Right lobe of liver (tissue), 6 donors: ENCODE measurements at regions not wholly inside any gene's neighbourhood (a gene's known extent, or its start where the extent isn't known, plus 50 kb on each side); places are given as distances from the start of the nearest gene placed in this dataset.

Experiments used
- ATAC-seq, 4 donors: fragments of 200-7000 bp; cut with Tn5 transposase; one replicate each; pipeline ENCODE4 v1.9.1; 2020; ENCODE audit warnings: mild to moderate bottlenecking in 4 of 4, moderate library complexity in 4 of 4
- DNase-seq, 3 donors: peaks; one replicate each; pipeline ENCODE4 v3.0.0-alpha.2; 2020
- H3K27ac ChIP-seq, 3 donors: fragments of 200-600 bp; one replicate each; pipeline ENCODE4 v1.8.0; 2022
- H3K27me3 ChIP-seq, 2 donors: fragments of 200-600 bp; one replicate each; pipeline ENCODE4 v1.8.0; 2022
- H3K36me3 ChIP-seq, 4 donors: fragments of 200-600 bp; sonication (generic) in 1 of 4; one replicate each; pipeline versions ENCODE4 v1.5.1 to v1.8.0; 2017 to 2022; ENCODE audit warnings: control low read depth in 1 of 4
- H3K4me1 ChIP-seq, 4 donors: fragments of 200-600 bp; sonication (generic) in 1 of 4; one replicate each; pipeline versions ENCODE4 v1.5.1 to v1.8.0; 2017 to 2022; ENCODE audit warnings: control low read depth in 1 of 4
- H3K4me3 ChIP-seq, 3 donors: fragments of 200-600 bp; one replicate each; pipeline ENCODE4 v1.8.0; 2022
- H3K9me3 ChIP-seq, 4 donors: fragments of 200-600 bp; sonication (generic) in 1 of 4; one replicate each; pipeline versions ENCODE4 v1.5.1 to v1.8.0; 2017 to 2022; ENCODE audit warnings: control low read depth in 1 of 4
- CTCF ChIP-seq, 4 donors: fragments of 200-600 bp in 3 of 4; fragments of 450-650 bp in 1 of 4; IDR thresholded peaks; one replicate each; pipeline versions ENCODE4 v1.5.1 to v1.8.0; 2016 to 2022; ENCODE audit warnings: antibody characterized with exemption in 4 of 4, mild to moderate bottlenecking in 2 of 4
- POLR2A ChIP-seq: fragments of 450-650 bp; IDR thresholded peaks from one replicate; pipeline ENCODE4 v1.6.1; 2017; ENCODE audit warnings: antibody characterized with exemption, mild to moderate bottlenecking
- WGBS: methylation state at CpG from one replicate; pipeline ENCODE4 v1.1.6; 2018; ENCODE audit warnings: low coverage, low lambda C conversion rate; ENCODE audit not compliant: insufficient coverage; ENCODE audit errors: missing lambda C conversion rate; 5-methylcytosine and 5-hydroxymethylcytosine counted together
- intact Hi-C, 2 donors: fragments of 100-400 bp; cut with DNase I; formaldehyde crosslinking; loops; one replicate each; pipeline versions ENCODE4 v1.11.2 to v1.14.1; 2022
- donor health status: DM: no; HTN: yes; CAD: no.
- donor health status: DM: no; HTN: no; CAD: no.
- donor health status: DM: no; HTN: no; CAD: no.
- donor health status: DM: no; HTN: yes; CAD: no.
- donor health status: DM: no; HTN: yes; CAD: no.

GRCh38 chr7:125668321-125668993, 738.8 kb upstream of the POT1 start:
- no peak overlapping the region for H3K4me3 ChIP-seq
- 47% methylated on average over 4 of the region's 4 CpGs for WGBS
- ATAC-seq (no peak), DNase-seq (no peak)
- no peaks in the 10 kb centered on the region for H3K36me3 ChIP-seq
- peaks cover 0 to 5% (median 0%) of the 10 kb centered on the region in 4 donors for H3K4me1 ChIP-seq
- no peaks in the 10 kb centered on the region for H3K9me3 ChIP-seq
- H3K27me3 ChIP-seq, result no peaks in the 10 kb centered on the region
- H3K27ac ChIP-seq, result no peak overlapping the region
- intact Hi-C loops, result loop anchor here in 1 of 2 donors (10.0 kb wide), 1 partner anchor 604 kb away; no protein-coding TSS in a partner anchor
- no peak for TF ChIP-seq POLR2A
- TF ChIP-seq CTCF (IDR thresholded peaks at IDR 0.05), result no peak

- no peaks in the 10 kb centered on the region for H3K27me3 ChIP-seq
- WGBS, result 100% methylated on average over 1 of the region's 1 CpG
- TF ChIP-seq CTCF (IDR thresholded peaks at IDR 0.05) (no peak), POLR2A (no peak)
- no peak overlapping the region for H3K4me3 ChIP-seq
- no peaks in the 10 kb centered on the region for H3K36me3 ChIP-seq
- DNase-seq (no peak), ATAC-seq (no peak)
- peaks cover 0 to 8% (median 0%) of the 10 kb centered on the region in 4 donors for H3K4me1 ChIP-seq
- intact Hi-C loops, result loop anchor here in 1 of 2 donors (10.0 kb wide), 1 partner anchor 600 kb away; no protein-coding TSS in a partner anchor
- no peak overlapping the region for H3K27ac ChIP-seq
- H3K9me3 ChIP-seq, result no peaks in the 10 kb centered on the region
Measured at GRCh38 chr7:125664625-125665024, 735.0 kb upstream of the POT1 start.

GRCh38 chr7:125663961-125664360, 734.3 kb upstream of the POT1 start:
- WGBS, result 17% methylated on average over 3 of the region's 3 CpGs
- no peak overlapping the region for H3K4me3 ChIP-seq
- H3K27me3 ChIP-seq, result no peaks in the 10 kb centered on the region
- TF ChIP-seq CTCF (IDR thresholded peaks at IDR 0.05) (no peak), POLR2A (no peak)
- ATAC-seq (no peak), DNase-seq (no peak)
- H3K36me3 ChIP-seq, result no peaks in the 10 kb centered on the region
- no peak overlapping the region for H3K27ac ChIP-seq
- intact Hi-C loops, result loop anchor here in 1 of 2 donors (10.0 kb wide), 1 partner anchor 599 kb away; no protein-coding TSS in a partner anchor
- H3K4me1 ChIP-seq, result peaks cover 0 to 8% (median 0%) of the 10 kb centered on the region in 4 donors
- H3K9me3 ChIP-seq, result no peaks in the 10 kb centered on the region

- no peaks in the 10 kb centered on the region for H3K27me3 ChIP-seq
- intact Hi-C loops, result loop anchor here in 1 of 2 donors (10.0 kb wide), 1 partner anchor 597 kb away; no protein-coding TSS in a partner anchor
- no peaks in the 10 kb centered on the region for H3K9me3 ChIP-seq
- no peak overlapping the region for H3K4me3 ChIP-seq
- WGBS, result 35% methylated on average over 3 of the region's 3 CpGs
- peaks cover 0 to 8% (median 0%) of the 10 kb centered on the region in 4 donors for H3K4me1 ChIP-seq
- ATAC-seq (no peak), DNase-seq (no peak)
- H3K27ac ChIP-seq, result no peak overlapping the region
- H3K36me3 ChIP-seq, result no peaks in the 10 kb centered on the region
- no peak for TF ChIP-seq CTCF (IDR thresholded peaks at IDR 0.05)
- no peak for TF ChIP-seq POLR2A
Measured at GRCh38 chr7:125661677-125662076, 732.1 kb upstream of the POT1 start.
